Panc1 (cell line): ENCODE measurements at regions not wholly inside any gene's neighbourhood (a gene's known extent, or its start where the extent isn't known, plus 50 kb on each side); places are given as distances from the start of the nearest gene placed in this dataset.

Experiments
- ATAC-seq: fragments of 200-7000 bp; cut with Tn5 transposase; 2 replicates; pipeline ENCODE4 v1.9.1; 2020; ENCODE audit warnings: mild to moderate bottlenecking, moderate library complexity
- BruUV-seq: library from RNA; stranded (reverse); fragments of 400-500 nt; replicated peaks from 2 replicates; lab custom pipeline; 2021; lab: Mats Ljungman, UMichigan
- CTCF ChIA-PET: fragments of 300-600 bp; sonication (Branson Sonifier 250); formaldehyde crosslinking; loops from one replicate; lab custom pipeline; 2022; ENCODE audit warnings: antibody characterized with exemption; lab: Charles Lee
- POLR2A ChIA-PET: fragments of 300-600 bp; sonication (Branson Sonifier 250); formaldehyde crosslinking; loops from one replicate; lab custom pipeline; 2022; ENCODE audit warnings: antibody characterized with exemption; lab: Charles Lee
- DNase-seq: peaks from one replicate; pipeline ENCODE4 v3.0.0-alpha.2; 2010; ENCODE audit warnings: low read depth, low spot score
- H3K27ac ChIP-seq: 2 replicates; pipeline ENCODE4 v1.5.1; 2011; ENCODE audit warnings: mild to moderate bottlenecking, low read length, inconsistent platforms
- H3K27me3 ChIP-seq: fragments of 200-500 bp; sonication (Bioruptor generic); 2 replicates; pipeline ENCODE4 v1.6.0; 2014; ENCODE audit warnings: low read length, inconsistent platforms; ENCODE audit not compliant: control insufficient read depth, insufficient read depth
- H3K36me3 ChIP-seq: fragments of 200-500 bp; sonication (Bioruptor generic); 2 replicates; pipeline ENCODE4 v1.5.1; 2014; ENCODE audit warnings: inconsistent platforms, mild to moderate bottlenecking, low read length, moderate library complexity; ENCODE audit not compliant: control insufficient read depth, insufficient read depth
- H3K4me1 ChIP-seq: 2 replicates; pipeline ENCODE4 v1.5.1; 2011; ENCODE audit warnings: inconsistent platforms, mild to moderate bottlenecking, low read length, moderate library complexity; ENCODE audit not compliant: control insufficient read depth, insufficient read depth
- H3K4me3 ChIP-seq, 2 experiments: 2 replicates each; pipeline ENCODE4 v1.5.1; 2011 to 2012; ENCODE audit warnings: low read depth in 2 of 2, low read length in 2 of 2, mild to moderate bottlenecking in 2 of 2, inconsistent platforms in 1 of 2, moderate library complexity in 1 of 2
- H3K9me3 ChIP-seq: fragments of 200-500 bp; sonication (Bioruptor generic); 2 replicates; pipeline ENCODE4 v1.5.1; 2014; ENCODE audit warnings: low read depth, mild to moderate bottlenecking, inconsistent platforms, low read length, moderate library complexity; ENCODE audit not compliant: control insufficient read depth, insufficient read depth
- POLR2AphosphoS5 ChIP-seq: IDR thresholded peaks from 2 replicates; pipeline ENCODE4 v1.6.1; 2012; ENCODE audit warnings: mild to moderate bottlenecking, low read depth, low read length, moderate library complexity
- SIN3A ChIP-seq: IDR thresholded peaks from 2 replicates; pipeline ENCODE4 v1.6.1; 2012; ENCODE audit warnings: low read depth, mild to moderate bottlenecking, low read length, moderate library complexity, borderline replicate concordance; ENCODE audit not compliant: insufficient read depth
- TCF7L2 ChIP-seq: IDR thresholded peaks from 2 replicates; pipeline ENCODE4 v1.6.1; 2011; ENCODE audit warnings: mild to moderate bottlenecking, low read depth, low read length, inconsistent platforms
- in situ Hi-C: cut with HindIII; loops from 2 replicates; pipeline ENCODE4 v1.10.0; 2016; ENCODE audit warnings: low sequenced_read_pairs, low pct_unique_long_range_greater_than_20kb
- intact Hi-C: fragments of 100-400 bp; cut with micrococcal nuclease; formaldehyde crosslinking; loops from one replicate; pipeline ENCODE4 v1.10.0; 2022; ENCODE audit not compliant: unreplicated experiment
- TF ChIP-seq, protein P1 (sequence below), 2 experiments: IDR thresholded peaks; 2 replicates each; pipeline ENCODE4 v1.6.1; 2011 to 2012; ENCODE audit warnings: low read depth in 2 of 2, control low read depth in 1 of 2, low read length in 1 of 2, mild to moderate bottlenecking in 1 of 2, moderate library complexity in 1 of 2; ENCODE audit not compliant: insufficient read depth in 1 of 2
- TF ChIP-seq, protein P2 (sequence below): fragments of 450-650 bp; IDR thresholded peaks from 2 replicates; pipeline ENCODE4 v1.5.1; 2017; ENCODE audit warnings: mild to moderate bottlenecking

DNA sequence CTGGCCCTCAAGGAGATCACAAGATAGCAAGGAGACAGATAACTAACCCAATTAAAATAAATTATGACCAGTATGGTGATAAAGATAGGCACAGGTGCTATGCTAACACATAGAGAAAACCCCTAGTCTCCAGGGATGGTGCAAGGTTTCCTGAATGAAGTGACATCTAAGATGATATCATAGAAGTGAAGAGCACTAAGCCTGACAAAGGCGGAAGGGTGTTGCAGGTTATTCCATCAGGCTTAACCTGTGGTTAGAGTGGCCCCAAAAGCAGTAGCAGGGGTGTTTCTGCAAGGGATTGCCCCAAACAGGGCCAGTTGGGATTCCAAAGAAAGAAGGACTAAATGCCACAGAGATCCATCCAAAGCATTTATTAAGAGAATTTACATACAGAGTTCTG, 249.2 kb downstream of the IDS start:
- H3K4me3 ChIP-seq = no peak overlapping the region
- in situ Hi-C loops (no loop called here), intact Hi-C loops (no loop called here)
- TF ChIP-seq, protein P1, sequence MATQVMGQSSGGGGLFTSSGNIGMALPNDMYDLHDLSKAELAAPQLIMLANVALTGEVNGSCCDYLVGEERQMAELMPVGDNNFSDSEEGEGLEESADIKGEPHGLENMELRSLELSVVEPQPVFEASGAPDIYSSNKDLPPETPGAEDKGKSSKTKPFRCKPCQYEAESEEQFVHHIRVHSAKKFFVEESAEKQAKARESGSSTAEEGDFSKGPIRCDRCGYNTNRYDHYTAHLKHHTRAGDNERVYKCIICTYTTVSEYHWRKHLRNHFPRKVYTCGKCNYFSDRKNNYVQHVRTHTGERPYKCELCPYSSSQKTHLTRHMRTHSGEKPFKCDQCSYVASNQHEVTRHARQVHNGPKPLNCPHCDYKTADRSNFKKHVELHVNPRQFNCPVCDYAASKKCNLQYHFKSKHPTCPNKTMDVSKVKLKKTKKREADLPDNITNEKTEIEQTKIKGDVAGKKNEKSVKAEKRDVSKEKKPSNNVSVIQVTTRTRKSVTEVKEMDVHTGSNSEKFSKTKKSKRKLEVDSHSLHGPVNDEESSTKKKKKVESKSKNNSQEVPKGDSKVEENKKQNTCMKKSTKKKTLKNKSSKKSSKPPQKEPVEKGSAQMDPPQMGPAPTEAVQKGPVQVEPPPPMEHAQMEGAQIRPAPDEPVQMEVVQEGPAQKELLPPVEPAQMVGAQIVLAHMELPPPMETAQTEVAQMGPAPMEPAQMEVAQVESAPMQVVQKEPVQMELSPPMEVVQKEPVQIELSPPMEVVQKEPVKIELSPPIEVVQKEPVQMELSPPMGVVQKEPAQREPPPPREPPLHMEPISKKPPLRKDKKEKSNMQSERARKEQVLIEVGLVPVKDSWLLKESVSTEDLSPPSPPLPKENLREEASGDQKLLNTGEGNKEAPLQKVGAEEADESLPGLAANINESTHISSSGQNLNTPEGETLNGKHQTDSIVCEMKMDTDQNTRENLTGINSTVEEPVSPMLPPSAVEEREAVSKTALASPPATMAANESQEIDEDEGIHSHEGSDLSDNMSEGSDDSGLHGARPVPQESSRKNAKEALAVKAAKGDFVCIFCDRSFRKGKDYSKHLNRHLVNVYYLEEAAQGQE (IDR thresholded peaks at IDR 0.05; ENCODE audit: insufficient read depth in 1 of 2, low read depth in 2 of 2, low read length in 1 of 2) = no peak
- TF ChIP-seq POLR2AphosphoS5 (no peak), TCF7L2 (no peak), SIN3A (no peak)
- TF ChIP-seq, protein P2, sequence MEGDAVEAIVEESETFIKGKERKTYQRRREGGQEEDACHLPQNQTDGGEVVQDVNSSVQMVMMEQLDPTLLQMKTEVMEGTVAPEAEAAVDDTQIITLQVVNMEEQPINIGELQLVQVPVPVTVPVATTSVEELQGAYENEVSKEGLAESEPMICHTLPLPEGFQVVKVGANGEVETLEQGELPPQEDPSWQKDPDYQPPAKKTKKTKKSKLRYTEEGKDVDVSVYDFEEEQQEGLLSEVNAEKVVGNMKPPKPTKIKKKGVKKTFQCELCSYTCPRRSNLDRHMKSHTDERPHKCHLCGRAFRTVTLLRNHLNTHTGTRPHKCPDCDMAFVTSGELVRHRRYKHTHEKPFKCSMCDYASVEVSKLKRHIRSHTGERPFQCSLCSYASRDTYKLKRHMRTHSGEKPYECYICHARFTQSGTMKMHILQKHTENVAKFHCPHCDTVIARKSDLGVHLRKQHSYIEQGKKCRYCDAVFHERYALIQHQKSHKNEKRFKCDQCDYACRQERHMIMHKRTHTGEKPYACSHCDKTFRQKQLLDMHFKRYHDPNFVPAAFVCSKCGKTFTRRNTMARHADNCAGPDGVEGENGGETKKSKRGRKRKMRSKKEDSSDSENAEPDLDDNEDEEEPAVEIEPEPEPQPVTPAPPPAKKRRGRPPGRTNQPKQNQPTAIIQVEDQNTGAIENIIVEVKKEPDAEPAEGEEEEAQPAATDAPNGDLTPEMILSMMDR = no peak
- DNase-seq (no peak), ATAC-seq (no peak)
- no TSS peak for BruUV-seq
- CTCF ChIA-PET = no interaction called here
- no peak overlapping the region for H3K27ac ChIP-seq
- no peaks in the 10 kb centered on the region for H3K4me1 ChIP-seq
- no peaks in the 10 kb centered on the region for H3K9me3 ChIP-seq
- POLR2A ChIA-PET = no interaction called here
- no peaks in the 10 kb centered on the region for H3K36me3 ChIP-seq
- no peaks in the 10 kb centered on the region for H3K27me3 ChIP-seq

DNA sequence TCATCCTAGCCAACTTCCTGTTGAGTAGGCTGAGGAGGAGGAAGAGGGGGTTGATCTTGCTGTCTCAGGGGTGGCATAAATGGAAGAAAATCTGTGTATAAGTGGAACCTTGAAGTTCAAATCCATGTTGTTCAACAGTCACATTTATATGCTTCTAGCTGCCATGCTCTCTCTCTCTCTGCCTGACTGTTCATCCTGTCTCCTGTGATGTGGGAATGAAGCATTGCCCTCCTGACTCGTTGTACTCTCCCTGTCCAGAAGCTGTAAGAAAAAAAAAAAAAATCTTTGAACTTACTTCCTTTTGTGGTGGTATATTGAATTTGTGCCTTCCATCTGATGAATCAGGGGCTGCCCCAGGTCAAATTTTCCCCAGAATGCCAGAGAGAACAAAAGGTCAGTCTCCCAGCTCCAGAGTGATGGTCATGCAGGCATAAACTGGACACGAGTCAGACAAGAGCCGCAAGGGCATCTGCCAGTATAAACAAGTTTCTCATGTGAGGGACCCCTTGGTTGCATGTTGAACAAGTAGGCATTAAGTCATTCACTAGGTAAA, 257.0 kb downstream of the IDS start:
- in situ Hi-C loops (no loop called here), intact Hi-C loops (no loop called here)
- DNase-seq (no peak), ATAC-seq (no peak)
- TF ChIP-seq SIN3A = no peak
- TF ChIP-seq, protein P1 (IDR thresholded peaks at IDR 0.05; ENCODE audit: insufficient read depth in 1 of 2, low read depth in 2 of 2, low read length in 1 of 2) = no peak
- TF ChIP-seq, protein P2 = no peak
- no peak for TF ChIP-seq POLR2AphosphoS5
- no peak for TF ChIP-seq TCF7L2
- CTCF ChIA-PET = no interaction called here
- no peak overlapping the region for H3K27ac ChIP-seq
- BruUV-seq = no TSS peak
- H3K27me3 ChIP-seq = no peaks in the 10 kb centered on the region
- POLR2A ChIA-PET = no interaction called here
- H3K36me3 ChIP-seq = no peaks in the 10 kb centered on the region
- H3K9me3 ChIP-seq = no peaks in the 10 kb centered on the region
- H3K4me1 ChIP-seq = no peaks in the 10 kb centered on the region
- no peak overlapping the region for H3K4me3 ChIP-seq
